H54 (cell line): ENCODE measurements at regions not wholly inside any gene's neighbourhood (a gene's known extent, or its start where the extent isn't known, plus 50 kb on each side); places are given as distances from the start of the nearest gene placed in this dataset.
A peak's percentile ranks its signal among the peaks of the same experiment; 100 is the strongest.

Experiments used
- DNase-seq: peaks from one replicate; pipeline ENCODE4 v3.0.0; 2011; ENCODE audit warnings: low spot score, mixed read lengths; ENCODE audit not compliant: insufficient read length
- FAIRE-seq: peaks from 3 replicates; lab custom pipeline; 2011; peaks lifted over from hg19 to GRCh38; lab: Jason Lieb, UNC
- POLR2A ChIP-seq: IDR thresholded peaks from 2 replicates; pipeline ENCODE4 v1.6.1; 2011; ENCODE audit warnings: low read depth, mild to moderate bottlenecking, low read length

GRCh38 chr6:146948790-146949342, 255.4 kb upstream of the STXBP5 start:
- DNase-seq = no peak
- TF ChIP-seq POLR2A = no peak
- FAIRE-seq = no peak

- no peak for DNase-seq
- no peak for TF ChIP-seq POLR2A
- no peak for FAIRE-seq
Observed at GRCh38 chr6:146949425-146949824, 254.8 kb upstream of the STXBP5 start.

- FAIRE-seq (no peak), DNase-seq (no peak)
- TF ChIP-seq POLR2A = no peak
Observed at GRCh38 chr6:146950351-146950835, 253.8 kb upstream of the STXBP5 start.

- FAIRE-seq = no peak
- no peak for DNase-seq
- TF ChIP-seq POLR2A = no peak
Observed at GRCh38 chr6:146955570-146955969, 248.6 kb upstream of the STXBP5 start.

- no peak for FAIRE-seq
- TF ChIP-seq POLR2A = no peak
- no peak for DNase-seq
Observed at GRCh38 chr6:146957181-146958093, 246.8 kb upstream of the STXBP5 start.

GRCh38 chr6:146961831-146962230, 242.4 kb upstream of the STXBP5 start:
- no peak for TF ChIP-seq POLR2A
- FAIRE-seq = no peak
- no peak for DNase-seq

- FAIRE-seq (no peak), DNase-seq (no peak)
- TF ChIP-seq POLR2A = no peak
Observed at GRCh38 chr6:146962329-146962728, 241.9 kb upstream of the STXBP5 start.

- TF ChIP-seq POLR2A = no peak
- DNase-seq (no peak), FAIRE-seq (no peak)
Observed at GRCh38 chr6:146965110-146965689, 239.0 kb upstream of the STXBP5 start.

- no peak for TF ChIP-seq POLR2A
- peak; percentile 85 for FAIRE-seq
- DNase-seq = peak; percentile 35
Observed at GRCh38 chr6:146968041-146968760, 236.0 kb upstream of the STXBP5 start.

GRCh38 chr6:146972546-146972945, 231.7 kb upstream of the STXBP5 start:
- TF ChIP-seq POLR2A = no peak
- DNase-seq (no peak), FAIRE-seq (no peak)

GRCh38 chr6:146974351-146974750, 229.9 kb upstream of the STXBP5 start:
- FAIRE-seq (no peak), DNase-seq (no peak)
- TF ChIP-seq POLR2A = no peak

GRCh38 chr6:146975093-146975492, 229.1 kb upstream of the STXBP5 start:
- DNase-seq = no peak
- no peak for FAIRE-seq
- no peak for TF ChIP-seq POLR2A

- TF ChIP-seq POLR2A = no peak
- no peak for DNase-seq
- no peak for FAIRE-seq
Observed at GRCh38 chr6:146980900-146981329, 223.3 kb upstream of the STXBP5 start.
